HEK293T (cell line): ENCODE measurements at regions not wholly inside any gene's neighbourhood (a gene's known extent, or its start where the extent isn't known, plus 50 kb on each side); places are given as distances from the start of the nearest gene placed in this dataset.

ENCODE experiments used
- CTCF ChIA-PET: fragments of 350-600 bp; formaldehyde crosslinking; extraction: SDS; loops from one replicate; lab custom pipeline; 2021; ENCODE audit warnings: antibody characterized with exemption, inconsistent platforms; lab: Yijun Ruan, JAX
- POLR2A ChIA-PET: fragments of 350-600 bp; formaldehyde crosslinking; extraction: SDS; loops from one replicate; lab custom pipeline; 2020; ENCODE audit warnings: antibody characterized with exemption, inconsistent platforms; lab: Yijun Ruan, JAX
- DNase-seq: peaks from one replicate; pipeline ENCODE4 v3.0.0; 2012; ENCODE audit warnings: mixed read lengths; ENCODE audit errors: extremely low spot score
- ARNT ChIP-seq: fragments of 450-650 bp; IDR thresholded peaks from 2 replicates; pipeline ENCODE4 v1.6.1; 2017; ENCODE audit warnings: mild to moderate bottlenecking
- BHLHE40 ChIP-seq: fragments of 450-650 bp; IDR thresholded peaks from 2 replicates; pipeline ENCODE4 v1.6.1; 2016; ENCODE audit warnings: mild to moderate bottlenecking, moderate library complexity, borderline replicate concordance
- CTBP1 ChIP-seq: fragments of 450-650 bp; IDR thresholded peaks from 2 replicates; pipeline ENCODE4 v1.6.1; 2016; ENCODE audit warnings: borderline replicate concordance
- ELF4 ChIP-seq: fragments of 450-650 bp; IDR thresholded peaks from 2 replicates; pipeline ENCODE4 v1.6.1; 2017; ENCODE audit warnings: antibody characterized with exemption
- FOXA1 ChIP-seq: fragments of 450-650 bp; IDR thresholded peaks from 2 replicates; pipeline ENCODE4 v1.6.1; 2016; ENCODE audit warnings: mild to moderate bottlenecking
- FOXK2 ChIP-seq: fragments of 450-650 bp; IDR thresholded peaks from 2 replicates; pipeline ENCODE4 v1.6.1; 2016; ENCODE audit warnings: mild to moderate bottlenecking
- FOXM1 ChIP-seq: fragments of 450-650 bp; IDR thresholded peaks from 2 replicates; pipeline ENCODE4 v1.6.1; 2017; ENCODE audit warnings: mild to moderate bottlenecking, borderline replicate concordance
- HDGF ChIP-seq: fragments of 450-650 bp; IDR thresholded peaks from 2 replicates; pipeline ENCODE4 v1.6.1; 2017; ENCODE audit warnings: antibody characterized with exemption, borderline replicate concordance
- L3MBTL2 ChIP-seq: fragments of 450-650 bp; conservative IDR thresholded peaks from 2 replicates; pipeline ENCODE4 v1.6.1; 2016; ENCODE audit warnings: mild to moderate bottlenecking
- LEF1 ChIP-seq: fragments of 450-650 bp; IDR thresholded peaks from 2 replicates; pipeline ENCODE4 v1.6.1; 2017; ENCODE audit warnings: mild to moderate bottlenecking, borderline replicate concordance
- NFRKB ChIP-seq: fragments of 450-650 bp; IDR thresholded peaks from 2 replicates; pipeline ENCODE4 v1.6.1; 2016; ENCODE audit warnings: mild to moderate bottlenecking, moderate library complexity
- SP1 ChIP-seq: fragments of 450-650 bp; IDR thresholded peaks from 2 replicates; pipeline ENCODE4 v1.6.1; 2017
- SUZ12 ChIP-seq: fragments of 450-650 bp; IDR thresholded peaks from 2 replicates; pipeline ENCODE4 v1.6.1; 2016; ENCODE audit warnings: mild to moderate bottlenecking
- TARDBP ChIP-seq: fragments of 450-650 bp; IDR thresholded peaks from 2 replicates; pipeline ENCODE4 v1.6.1; 2016
- ZNF384 ChIP-seq: fragments of 450-650 bp; IDR thresholded peaks from 2 replicates; pipeline ENCODE4 v1.6.1; 2016
- TF ChIP-seq, protein P1 (sequence below): fragments of 450-650 bp; IDR thresholded peaks from 2 replicates; pipeline ENCODE4 v1.6.1; 2016

DNA sequence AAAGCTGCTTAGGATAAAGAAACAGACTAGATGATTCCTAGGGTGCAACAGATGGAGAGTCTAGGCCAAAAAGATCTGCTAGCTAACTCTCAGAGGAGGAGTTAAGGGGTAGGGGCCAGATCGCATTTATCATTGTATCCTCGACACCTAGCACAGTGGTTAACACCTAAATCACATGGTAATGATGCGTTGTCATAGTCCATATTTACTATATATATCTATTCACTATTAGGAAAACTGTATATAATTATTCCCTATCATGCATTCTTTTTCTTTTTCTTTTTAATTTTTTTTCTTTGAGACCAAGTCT lies 92.8 kb upstream of the SLC44A1 start:
- ChIA-PET POLR2A (no interaction called here), CTCF (no interaction called here)
- DNase-seq: no peak
- no peak for TF ChIP-seq SUZ12
- no peak for TF ChIP-seq HDGF
- TF ChIP-seq FOXK2: no peak

DNA sequence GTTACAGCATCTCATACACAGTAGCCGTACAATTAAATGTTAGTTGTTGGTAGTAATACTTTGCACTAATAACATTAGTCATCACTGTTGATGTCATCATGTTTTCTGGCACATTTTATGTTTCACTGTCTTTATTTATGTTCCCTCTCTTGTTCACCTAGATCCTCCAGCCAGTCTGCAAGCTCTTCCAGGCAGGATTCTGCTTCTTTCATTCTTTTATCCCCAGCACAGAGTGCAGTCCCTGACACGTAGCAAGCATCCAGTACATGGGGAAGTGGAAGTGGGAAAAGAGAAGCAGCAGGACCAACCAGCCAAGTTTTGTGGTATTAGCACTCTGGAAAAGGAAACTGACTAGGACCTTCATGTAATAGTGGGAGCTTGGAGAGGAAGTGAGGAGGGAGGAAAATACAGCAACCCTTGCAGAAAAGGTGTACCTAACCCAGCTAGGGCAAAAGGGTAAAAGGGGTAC lies 89.7 kb upstream of the SLC44A1 start:
- POLR2A ChIA-PET: interaction anchor here (0.6 kb wide), 1 partner anchor 228 kb away, joined by 3 read pairs; no protein-coding TSS in a partner anchor
- TF ChIP-seq SP1: no peak
- TF ChIP-seq SUZ12: no peak
- no peak for TF ChIP-seq ELF4
- no peak for TF ChIP-seq CTBP1
- TF ChIP-seq NFRKB: no peak
- TF ChIP-seq FOXM1: no peak
- TF ChIP-seq LEF1: no peak
- no peak for TF ChIP-seq ARNT
- TF ChIP-seq, protein P1, sequence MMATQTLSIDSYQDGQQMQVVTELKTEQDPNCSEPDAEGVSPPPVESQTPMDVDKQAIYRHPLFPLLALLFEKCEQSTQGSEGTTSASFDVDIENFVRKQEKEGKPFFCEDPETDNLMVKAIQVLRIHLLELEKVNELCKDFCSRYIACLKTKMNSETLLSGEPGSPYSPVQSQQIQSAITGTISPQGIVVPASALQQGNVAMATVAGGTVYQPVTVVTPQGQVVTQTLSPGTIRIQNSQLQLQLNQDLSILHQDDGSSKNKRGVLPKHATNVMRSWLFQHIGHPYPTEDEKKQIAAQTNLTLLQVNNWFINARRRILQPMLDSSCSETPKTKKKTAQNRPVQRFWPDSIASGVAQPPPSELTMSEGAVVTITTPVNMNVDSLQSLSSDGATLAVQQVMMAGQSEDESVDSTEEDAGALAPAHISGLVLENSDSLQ: no peak
- TF ChIP-seq BHLHE40: no peak
- no peak for TF ChIP-seq HDGF
- CTCF ChIA-PET: no interaction called here
- no peak for DNase-seq

DNA sequence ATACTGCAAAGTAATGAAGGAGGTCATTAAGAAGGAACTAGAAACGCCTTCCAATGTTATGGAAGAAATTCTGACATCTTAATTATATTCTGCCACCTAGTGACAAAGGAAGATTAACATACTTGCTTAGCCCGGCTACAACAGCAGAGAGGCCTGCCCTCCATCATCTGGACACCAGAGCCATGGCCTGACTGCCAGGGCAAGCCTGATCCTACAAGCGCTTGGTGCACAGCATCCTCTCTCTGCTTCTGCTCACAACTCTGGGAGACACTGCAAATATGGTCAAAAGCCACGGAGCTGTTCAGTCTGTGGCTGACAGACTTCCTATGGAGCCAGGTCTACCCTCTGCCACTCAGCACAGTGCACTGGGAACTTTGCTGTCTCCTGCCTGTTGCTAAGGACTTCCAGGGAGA lies 87.3 kb upstream of the SLC44A1 start:
- CTCF ChIA-PET: interaction anchor here (2.1 kb wide), 1 partner anchor 294 kb away, joined by 5 read pairs; no protein-coding TSS in a partner anchor
- DNase-seq: peak; percentile 42
- POLR2A ChIA-PET: no interaction called here
- no peak for TF ChIP-seq L3MBTL2
- TF ChIP-seq, protein P1: peak; percentile 38

DNA sequence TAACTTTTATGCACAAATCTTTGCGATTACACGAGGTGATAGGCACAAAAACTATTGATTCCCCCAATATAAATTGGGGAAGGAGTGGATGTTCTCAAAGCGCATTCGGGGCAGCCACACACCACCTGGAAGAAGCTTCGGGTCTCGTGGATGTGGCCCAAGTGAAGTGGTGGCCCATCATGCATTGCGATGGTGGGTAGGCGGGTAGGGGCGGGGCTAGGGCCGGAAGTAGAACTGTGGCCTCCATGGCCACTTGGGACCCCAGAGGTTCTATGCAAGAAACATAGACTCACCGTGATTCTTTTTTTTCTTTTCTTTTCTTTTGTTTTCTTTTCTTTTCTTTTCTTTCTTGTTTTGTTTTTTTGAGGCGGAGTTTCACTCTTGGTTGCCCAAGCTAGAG lies 86.4 kb upstream of the SLC44A1 start:
- TF ChIP-seq ELF4 (no peak), CTBP1 (no peak), FOXM1 (no peak), ARNT (no peak), L3MBTL2 (no peak), HDGF (no peak), TARDBP (no peak), FOXK2 (no peak), BHLHE40 (no peak), LEF1 (no peak), ZNF384 (no peak), SUZ12 (no peak)
- TF ChIP-seq, protein P1: no peak
- ChIA-PET CTCF (interaction anchor here (0.7 kb wide), 1 partner anchor 11 kb away, joined by 3 read pairs; no protein-coding TSS in a partner anchor), POLR2A (no interaction called here)
- DNase-seq: no peak

DNA sequence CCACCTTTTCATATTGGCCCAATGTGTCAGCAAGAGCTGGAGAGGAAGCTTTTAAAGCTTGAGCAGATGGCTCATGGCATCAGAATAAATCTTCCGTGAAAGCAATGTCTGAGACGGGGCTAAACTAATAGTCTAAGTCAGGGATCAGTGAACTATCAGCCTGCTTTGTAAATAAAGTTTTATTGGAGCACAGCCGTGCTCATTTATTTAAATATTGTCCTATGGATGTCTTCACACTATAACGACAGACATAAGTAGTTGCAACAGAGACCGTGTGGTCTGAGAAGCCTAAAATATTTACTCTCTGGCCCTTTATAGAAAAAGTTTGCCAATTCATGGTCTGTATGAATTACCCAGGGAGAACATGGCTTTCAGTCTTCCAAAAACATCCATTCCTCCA lies 85.6 kb upstream of the SLC44A1 start:
- ChIA-PET POLR2A (no interaction called here), CTCF (interaction anchor here (0.6 to 1.0 kb wide), 3 partner anchors 12 to 511 kb away, joined by 3 to 5 read pairs (median 3); no protein-coding TSS in a partner anchor)
- TF ChIP-seq SUZ12: no peak
- no peak for TF ChIP-seq ARNT
- no peak for TF ChIP-seq FOXA1
- TF ChIP-seq ZNF384: no peak
- no peak for DNase-seq

DNA sequence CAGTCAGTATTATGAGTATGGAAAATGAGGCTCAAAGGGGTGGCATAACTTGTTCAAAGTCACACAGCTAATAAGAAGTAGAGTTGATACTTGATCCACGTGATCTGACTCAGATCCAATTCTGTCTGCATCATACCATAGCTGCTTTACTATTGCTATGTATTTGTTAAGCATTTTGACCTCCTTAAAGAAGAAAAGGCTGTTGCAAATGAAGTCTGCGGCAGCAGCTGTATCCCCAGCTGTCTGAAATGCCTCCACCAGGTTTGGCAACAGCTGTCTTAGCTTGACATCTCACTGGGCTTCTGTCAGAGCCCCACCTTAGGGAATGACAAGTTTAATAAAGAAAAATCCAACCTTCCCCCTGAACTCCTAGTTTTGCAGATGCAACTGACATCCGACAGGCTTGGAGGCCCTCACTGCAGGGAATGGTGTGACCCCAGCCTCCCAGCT lies 75.6 kb upstream of the SLC44A1 start:
- POLR2A ChIA-PET: no interaction called here
- CTCF ChIA-PET: interaction anchor here (1.0 kb wide), 1 partner anchor 11 kb away, joined by 3 read pairs; no protein-coding TSS in a partner anchor
- DNase-seq: no peak
- TF ChIP-seq FOXA1 (no peak), FOXM1 (no peak), SUZ12 (no peak), ZNF384 (no peak), FOXK2 (no peak), CTBP1 (no peak), HDGF (no peak), SP1 (no peak), BHLHE40 (no peak), LEF1 (no peak), ELF4 (no peak), NFRKB (no peak), TARDBP (no peak), ARNT (no peak), L3MBTL2 (no peak)

DNA sequence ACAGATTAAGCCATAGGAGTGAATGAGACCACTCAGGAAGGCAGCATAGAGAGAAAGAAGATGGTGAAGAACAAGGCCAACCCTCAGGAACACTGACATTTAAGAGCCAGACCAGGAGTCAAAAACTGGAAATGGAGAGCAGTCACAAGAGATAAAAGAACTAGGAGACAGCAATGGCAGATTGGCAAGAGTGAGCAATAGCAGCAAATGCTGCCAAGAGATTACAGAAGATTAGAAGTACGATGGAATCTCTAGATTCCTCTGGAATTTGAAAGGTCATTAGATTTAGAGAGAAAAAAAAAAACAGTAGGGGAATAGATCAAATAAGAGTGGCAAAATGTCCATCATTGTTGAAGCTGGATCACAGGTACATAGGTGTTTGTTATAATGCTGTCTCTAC lies 73.4 kb upstream of the SLC44A1 start:
- DNase-seq: no peak
- ChIA-PET CTCF (no interaction called here), POLR2A (no interaction called here)
- TF ChIP-seq ARNT: no peak
- TF ChIP-seq ELF4: no peak
